HEK293 (cell line): ENCODE measurements at regions not wholly inside any gene's neighbourhood (a gene's known extent, or its start where the extent isn't known, plus 50 kb on each side); places are given as distances from the start of the nearest gene placed in this dataset.

Source experiments
- CTCF ChIA-PET: fragments of 350-600 bp; formaldehyde crosslinking; extraction: SDS; loops from one replicate; lab custom pipeline; 2021; ENCODE audit warnings: antibody characterized with exemption; lab: Yijun Ruan, JAX
- POLR2A ChIA-PET: fragments of 300-600 bp; formaldehyde crosslinking; extraction: SDS; loops from one replicate; lab custom pipeline; 2020; ENCODE audit warnings: antibody characterized with exemption, inconsistent platforms; lab: Yijun Ruan, JAX
- H3K27ac ChIP-seq: fragments of 200-500 bp; sonication (Bioruptor generic); 2 replicates; pipeline ENCODE4 v1.5.1; 2014; ENCODE audit warnings: low read depth, low read length, control low read depth, inconsistent platforms; ENCODE audit errors: extremely low read depth
- H3K36me3 ChIP-seq, 2 experiments: fragments of 200-500 bp in 1 of 2; sonication (Bioruptor generic) in 1 of 2; 1 replicate in 1 of 2; 2 replicates in 1 of 2; pipeline ENCODE4 v1.5.1; 2014 to 2017; ENCODE audit warnings: inconsistent platforms in 2 of 2, low read length in 2 of 2; ENCODE audit not compliant: control insufficient read depth in 2 of 2, insufficient read depth in 1 of 2
- H3K4me1 ChIP-seq: fragments of 200-500 bp; sonication (Bioruptor generic); 2 replicates; pipeline ENCODE4 v1.5.1; 2014; ENCODE audit warnings: mild to moderate bottlenecking, low read length, inconsistent platforms; ENCODE audit not compliant: control insufficient read depth, insufficient read depth
- H3K4me3 ChIP-seq: 2 replicates; pipeline ENCODE4 v1.5.1; 2011; ENCODE audit warnings: low read depth, mild to moderate bottlenecking, control low read depth, low read length, moderate library complexity
- H3K9me3 ChIP-seq: fragments of 200-500 bp; sonication (Bioruptor generic); 2 replicates; pipeline ENCODE4 v1.5.1; 2014; ENCODE audit warnings: low read depth, low read length, inconsistent platforms; ENCODE audit not compliant: control insufficient read depth, insufficient read depth
- GLI2 ChIP-seq: fragments of 450-650 bp; formaldehyde crosslinking; IDR thresholded peaks from 2 replicates; pipeline ENCODE4; 2017; ENCODE audit warnings: missing biosample characterization, missing genetic modification characterization, low read depth, borderline replicate concordance
- PRDM2 ChIP-seq: fragments of 450-650 bp; formaldehyde crosslinking; IDR thresholded peaks from 2 replicates; pipeline ENCODE4 v1.5.1; 2016; ENCODE audit warnings: missing biosample characterization, missing genetic modification characterization, borderline replicate concordance
- TRIM28 ChIP-seq: IDR thresholded peaks from 2 replicates; pipeline ENCODE4 v1.6.1; 2011; ENCODE audit warnings: low read length, control low read depth, borderline replicate concordance
- YY1 ChIP-seq: fragments of 450-650 bp; formaldehyde crosslinking; IDR thresholded peaks from 2 replicates; pipeline ENCODE4 v1.5.1; 2018; ENCODE audit warnings: missing biosample characterization, missing genetic modification characterization
- ZBTB17 ChIP-seq: fragments of 450-650 bp; formaldehyde crosslinking; IDR thresholded peaks from 2 replicates; pipeline ENCODE4 v1.5.1; 2016; ENCODE audit warnings: missing biosample characterization, missing genetic modification characterization
- ZBTB26 ChIP-seq: fragments of 450-650 bp; formaldehyde crosslinking; optimal IDR thresholded peaks from 2 replicates; pipeline ENCODE3; 2016; ENCODE audit warnings: missing biosample characterization, mild to moderate bottlenecking, missing genetic modification characterization
- ZNF324 ChIP-seq: fragments of 450-650 bp; formaldehyde crosslinking; IDR thresholded peaks from 2 replicates; pipeline ENCODE4 v1.5.1; 2016; ENCODE audit warnings: missing biosample characterization, missing genetic modification characterization
- ZNF37A ChIP-seq: fragments of 450-650 bp; IDR thresholded peaks from 2 replicates; pipeline ENCODE4 v1.5.1; 2018; ENCODE audit warnings: missing biosample characterization, missing genetic modification characterization
- ZNF416 ChIP-seq: fragments of 450-650 bp; formaldehyde crosslinking; IDR thresholded peaks from 2 replicates; pipeline ENCODE4 v1.5.1; 2016; ENCODE audit warnings: missing biosample characterization, missing genetic modification characterization
- ZNF426 ChIP-seq: fragments of 450-650 bp; formaldehyde crosslinking; IDR thresholded peaks from 2 replicates; pipeline ENCODE4 v1.5.1; 2017; ENCODE audit warnings: missing biosample characterization, missing genetic modification characterization, mild to moderate bottlenecking, inconsistent platforms, moderate library complexity
- ZNF513 ChIP-seq: fragments of 450-650 bp; IDR thresholded peaks from 2 replicates; pipeline ENCODE4 v1.5.1; 2018; ENCODE audit warnings: missing biosample characterization, missing genetic modification characterization
- ZNF530 ChIP-seq: fragments of 450-650 bp; formaldehyde crosslinking; IDR thresholded peaks from 2 replicates; pipeline ENCODE4 v1.5.1; 2016; ENCODE audit warnings: low read depth, missing biosample characterization, missing genetic modification characterization
- ZNF621 ChIP-seq: fragments of 450-650 bp; formaldehyde crosslinking; IDR thresholded peaks from 2 replicates; pipeline ENCODE4 v1.5.1; 2017; ENCODE audit warnings: missing biosample characterization, missing genetic modification characterization
- ZNF645 ChIP-seq: fragments of 450-650 bp; formaldehyde crosslinking; IDR thresholded peaks from 2 replicates; pipeline ENCODE4; 2016; ENCODE audit warnings: missing biosample characterization, missing genetic modification characterization
- ZNF707 ChIP-seq: fragments of 450-650 bp; formaldehyde crosslinking; IDR thresholded peaks from 2 replicates; pipeline ENCODE4 v1.5.1; 2016; ENCODE audit warnings: missing biosample characterization, missing genetic modification characterization
- ZNF776 ChIP-seq: fragments of 450-650 bp; formaldehyde crosslinking; IDR thresholded peaks from 2 replicates; pipeline ENCODE4 v1.5.0; 2017; ENCODE audit warnings: missing biosample characterization, missing genetic modification characterization, borderline replicate concordance
- ZXDB ChIP-seq: fragments of 450-650 bp; formaldehyde crosslinking; IDR thresholded peaks from 2 replicates; pipeline ENCODE4 v1.5.1; 2016; ENCODE audit warnings: missing biosample characterization, missing genetic modification characterization

GRCh38 chr3:166451997-166452396, 614.8 kb upstream of the BCHE start (continued):
- TF ChIP-seq ZNF416 (tag by site-specific recombination), result no peak
- no peak for TF ChIP-seq ZNF513 (tag by site-specific recombination)
- TF ChIP-seq ZNF776 (tag by site-specific recombination), result no peak
- no peak for TF ChIP-seq GLI2 (tag by site-specific recombination)
- no peak for TF ChIP-seq ZNF530
- no peak for TF ChIP-seq ZBTB17 (tag by site-specific recombination)

- Histone ChIP-seq H3K27ac (no peak overlapping the region), H3K4me3 (no peak overlapping the region), H3K9me3 (no peaks in the 10 kb centered on the region), H3K4me1 (no peaks in the 10 kb centered on the region), H3K36me3 (no peaks in the 10 kb centered on the region)
- CTCF ChIA-PET, result no interaction called here
- POLR2A ChIA-PET, result no interaction called here
- TF ChIP-seq ZNF645 (tag by site-specific recombination) (no peak), ZBTB26 (tag by site-specific recombination) (no peak), YY1 (tag by site-specific recombination) (no peak), ZNF707 (no peak), ZNF37A (tag by site-specific recombination) (no peak), ZXDB (no peak), TRIM28 (no peak), PRDM2 (tag by site-specific recombination) (no peak), ZNF426 (tag by site-specific recombination) (no peak), ZNF324 (tag by site-specific recombination) (no peak), ZNF621 (tag by site-specific recombination) (no peak)
These were observed 610.3 kb upstream of the BCHE start for GRCh38 chr3:166447513-166447912.
